ENCODE measurements at regions not wholly inside any gene's neighbourhood (a gene's known extent, or its start where the extent isn't known, plus 50 kb on each side); places are given as distances from the start of the nearest gene placed in this dataset.
"Not testable (repeated sequence)": the region's sequence is repeated elsewhere in the genome, so short reads cannot be mapped to it uniquely, and the experiment has no call there.

DNA sequence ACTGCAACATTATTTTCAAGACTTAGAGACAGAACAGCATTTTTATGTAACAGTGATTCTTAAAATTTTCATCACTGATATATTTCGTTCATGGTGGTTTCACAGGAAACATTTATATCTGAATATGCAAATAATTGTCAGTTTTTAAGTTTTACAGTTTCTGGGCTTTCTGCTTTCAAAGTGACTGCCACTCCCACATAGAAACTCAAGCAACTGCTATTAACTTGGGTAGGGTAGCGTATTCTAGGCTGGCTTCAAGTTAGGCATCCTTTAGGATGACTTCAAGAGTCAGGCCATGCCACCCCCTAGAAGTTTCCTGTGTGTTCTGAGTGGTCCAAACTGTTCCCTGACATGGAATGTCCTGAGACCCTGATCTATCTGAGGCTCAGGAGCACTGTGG lies 123.6 kb upstream of the TSPAN8 start:
- no peak for TF ChIP-seq ZFX (IDR thresholded peaks at IDR 0.05; ENCODE audit: borderline replicate concordance)
- TF ChIP-seq, protein P1, sequence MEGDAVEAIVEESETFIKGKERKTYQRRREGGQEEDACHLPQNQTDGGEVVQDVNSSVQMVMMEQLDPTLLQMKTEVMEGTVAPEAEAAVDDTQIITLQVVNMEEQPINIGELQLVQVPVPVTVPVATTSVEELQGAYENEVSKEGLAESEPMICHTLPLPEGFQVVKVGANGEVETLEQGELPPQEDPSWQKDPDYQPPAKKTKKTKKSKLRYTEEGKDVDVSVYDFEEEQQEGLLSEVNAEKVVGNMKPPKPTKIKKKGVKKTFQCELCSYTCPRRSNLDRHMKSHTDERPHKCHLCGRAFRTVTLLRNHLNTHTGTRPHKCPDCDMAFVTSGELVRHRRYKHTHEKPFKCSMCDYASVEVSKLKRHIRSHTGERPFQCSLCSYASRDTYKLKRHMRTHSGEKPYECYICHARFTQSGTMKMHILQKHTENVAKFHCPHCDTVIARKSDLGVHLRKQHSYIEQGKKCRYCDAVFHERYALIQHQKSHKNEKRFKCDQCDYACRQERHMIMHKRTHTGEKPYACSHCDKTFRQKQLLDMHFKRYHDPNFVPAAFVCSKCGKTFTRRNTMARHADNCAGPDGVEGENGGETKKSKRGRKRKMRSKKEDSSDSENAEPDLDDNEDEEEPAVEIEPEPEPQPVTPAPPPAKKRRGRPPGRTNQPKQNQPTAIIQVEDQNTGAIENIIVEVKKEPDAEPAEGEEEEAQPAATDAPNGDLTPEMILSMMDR (IDR thresholded peaks at IDR 0.05): no peak
- H3K27ac ChIP-seq: no peak overlapping the region

DNA sequence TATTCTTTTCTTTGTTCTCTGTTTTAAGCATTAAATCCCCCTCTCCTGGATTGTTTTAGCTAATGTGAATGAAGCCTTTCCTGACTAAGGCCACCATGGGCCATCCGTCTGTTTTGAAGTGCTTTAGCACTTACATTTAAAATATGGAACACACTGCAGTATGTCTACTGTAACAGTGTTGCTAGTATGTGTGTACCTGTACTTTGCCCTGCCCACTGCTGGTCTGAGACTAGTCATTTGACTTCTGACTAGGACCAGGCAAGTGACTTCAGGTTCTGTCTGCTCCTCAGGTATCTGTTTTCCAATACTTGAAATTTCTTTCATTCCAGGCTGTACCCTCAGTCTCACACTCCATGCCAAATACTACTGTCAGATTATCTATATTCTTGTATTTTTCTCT lies 120.1 kb upstream of the TSPAN8 start:
- H3K27ac ChIP-seq: no peak overlapping the region
- no peak for TF ChIP-seq ZFX (IDR thresholded peaks at IDR 0.05; ENCODE audit: borderline replicate concordance)
- TF ChIP-seq, protein P1 (IDR thresholded peaks at IDR 0.05): no peak

DNA sequence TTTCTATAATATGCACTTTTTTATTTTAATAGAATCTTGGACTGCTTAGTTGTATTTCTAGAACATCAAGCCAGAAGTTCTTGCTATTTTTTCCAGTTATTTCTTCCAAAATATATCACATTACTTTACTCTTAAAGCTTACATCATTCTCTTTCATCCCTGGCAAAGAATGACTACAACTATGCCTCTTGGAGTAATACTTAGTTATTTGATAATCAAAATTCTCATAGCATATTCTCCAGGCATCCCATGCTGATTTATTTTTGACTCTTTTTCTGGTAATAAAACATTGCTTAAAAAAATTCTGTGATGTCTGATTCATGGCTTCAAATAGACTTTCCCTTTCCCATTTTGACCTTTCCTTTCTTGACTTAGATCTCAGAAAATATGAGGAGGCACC lies 118.7 kb upstream of the TSPAN8 start:
- no peak overlapping the region for H3K27ac ChIP-seq
- TF ChIP-seq ZFX (IDR thresholded peaks at IDR 0.05; ENCODE audit: borderline replicate concordance): no peak
- TF ChIP-seq, protein P1 (IDR thresholded peaks at IDR 0.05): no peak

DNA sequence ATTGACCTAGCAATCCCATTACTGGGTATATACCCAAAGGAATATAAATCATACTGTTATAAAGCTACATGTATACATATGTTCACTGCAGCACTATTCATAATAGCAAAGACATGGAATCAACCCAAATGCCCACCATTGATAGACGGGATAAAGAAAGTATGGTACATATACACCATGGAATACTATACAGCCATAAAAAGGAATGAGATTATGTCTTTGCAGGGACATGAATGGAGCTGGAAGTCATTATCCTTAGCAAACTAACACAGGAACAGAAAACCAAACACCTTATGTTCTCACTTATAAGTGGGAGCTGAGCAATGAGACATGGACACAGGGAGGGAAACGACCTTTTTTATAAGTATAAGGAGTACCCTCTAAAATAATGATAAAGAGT lies 113.0 kb upstream of the TSPAN8 start:
- not testable (repeated sequence) for H3K27ac ChIP-seq

DNA sequence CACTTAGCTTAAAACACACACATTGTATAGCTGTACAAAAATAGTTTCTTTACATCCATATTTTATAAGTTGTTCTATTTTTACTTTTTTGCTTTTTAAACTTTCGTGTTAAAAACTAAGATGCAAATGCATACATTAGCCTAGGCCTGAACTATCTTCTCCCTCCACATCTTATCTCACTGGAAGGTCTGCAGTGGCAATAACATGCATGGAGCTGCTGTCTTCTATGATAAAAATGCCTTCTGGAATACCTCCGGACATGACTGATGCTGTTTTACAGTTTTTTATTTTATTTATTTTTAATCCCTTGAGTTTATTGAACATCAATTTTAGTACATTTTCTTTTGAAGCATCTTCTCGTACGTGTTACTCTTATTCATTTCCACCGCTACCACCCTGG lies 112.3 kb upstream of the TSPAN8 start:
- TF ChIP-seq, protein P1 (IDR thresholded peaks at IDR 0.05): no peak
- H3K27ac ChIP-seq: no peak overlapping the region

DNA sequence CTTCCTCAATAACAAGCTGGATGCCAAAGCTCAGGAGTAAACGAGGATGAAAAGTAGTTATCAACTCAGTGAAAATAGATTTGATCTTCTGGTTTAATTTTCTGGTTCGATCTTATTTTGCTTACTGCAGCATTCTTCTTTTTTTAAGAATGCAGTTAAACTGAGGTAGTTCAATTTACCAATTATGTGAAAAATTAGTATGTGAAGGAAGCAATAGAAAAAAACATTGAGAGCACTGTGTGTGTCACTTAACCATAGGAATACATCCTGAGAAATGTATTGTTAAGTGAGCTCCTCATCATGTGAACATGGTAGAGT lies 111.4 kb upstream of the TSPAN8 start:
- no peak overlapping the region for H3K27ac ChIP-seq

DNA sequence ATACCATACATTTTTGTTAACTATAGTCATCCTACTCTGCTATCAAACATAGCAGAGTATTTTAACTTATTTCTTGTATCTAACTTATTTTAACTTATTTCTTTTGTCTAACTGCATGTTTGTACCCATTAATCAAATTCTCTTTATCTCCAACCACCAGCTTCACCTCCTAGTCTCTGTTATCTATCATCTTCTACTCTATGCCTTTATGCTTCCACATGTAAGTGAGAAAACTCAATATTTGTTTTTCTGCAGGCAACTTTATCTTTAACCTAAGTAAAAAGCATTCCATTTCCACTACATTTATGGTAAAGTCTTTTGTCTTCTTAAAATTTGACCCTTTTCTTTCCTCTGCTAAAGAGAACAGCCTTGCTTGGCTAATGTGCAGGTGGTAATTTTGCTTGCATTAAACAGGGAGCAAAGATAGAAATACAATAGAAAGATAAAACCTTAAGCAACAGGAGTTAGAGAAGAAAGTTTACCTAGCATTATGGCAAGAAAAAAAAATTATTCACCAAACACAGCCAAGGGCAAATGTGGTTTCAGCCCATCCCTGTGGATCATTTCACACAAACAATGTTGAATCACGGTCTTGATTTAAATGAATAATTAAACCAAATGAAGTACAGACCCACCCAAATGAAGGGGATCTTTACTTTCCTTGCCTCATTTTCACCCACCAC lies 110.9 kb upstream of the TSPAN8 start:
- TF ChIP-seq, protein P1 (IDR thresholded peaks at IDR 0.05): no peak
- no peak for TF ChIP-seq ZFX (IDR thresholded peaks at IDR 0.05; ENCODE audit: borderline replicate concordance)
- H3K27ac ChIP-seq: no peak overlapping the region

More for the DNA sequence above, 111.4 kb upstream of the TSPAN8 start:
- no peak for TF ChIP-seq ZFX (IDR thresholded peaks at IDR 0.05; ENCODE audit: borderline replicate concordance)

DNA sequence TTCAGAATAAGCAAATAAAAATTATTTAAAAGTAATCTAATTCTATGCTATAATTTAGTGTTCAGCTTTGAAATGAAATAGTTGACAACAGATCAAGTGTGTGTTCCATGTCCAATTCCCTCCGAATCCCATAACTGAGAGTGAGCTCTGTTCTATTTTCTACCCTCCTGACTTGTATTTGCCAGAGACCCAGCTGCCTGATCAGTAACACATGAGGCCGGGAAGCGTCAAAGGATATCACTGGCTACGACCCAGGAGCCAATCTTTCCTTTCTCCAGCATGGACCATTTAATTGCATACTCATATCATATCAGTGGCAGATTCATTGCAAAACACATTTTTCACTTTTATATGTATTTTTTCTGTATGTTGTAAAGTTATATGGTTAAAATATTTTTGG lies 108.8 kb upstream of the TSPAN8 start:
- no peak for TF ChIP-seq ZFX (IDR thresholded peaks at IDR 0.05; ENCODE audit: borderline replicate concordance)
- TF ChIP-seq, protein P1 (IDR thresholded peaks at IDR 0.05): no peak
- no peak overlapping the region for H3K27ac ChIP-seq

DNA sequence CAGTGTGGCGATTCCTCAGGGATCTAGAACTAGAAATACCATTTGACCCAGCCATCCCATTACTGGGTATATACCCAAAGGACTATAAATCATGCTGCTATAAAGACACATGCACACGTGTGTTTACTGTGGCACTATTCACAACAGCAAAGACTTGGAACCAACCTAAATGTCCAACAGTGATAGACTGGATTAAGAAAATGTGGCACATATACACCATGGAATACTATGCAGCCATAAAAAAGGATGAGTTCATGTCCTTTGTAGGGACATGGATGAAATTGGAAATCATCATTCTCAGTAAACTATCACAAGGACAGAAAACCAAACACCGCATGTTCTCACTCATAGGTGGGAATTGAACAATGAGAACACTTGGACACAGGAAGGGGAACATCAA lies 107.9 kb upstream of the TSPAN8 start:
- H3K27ac ChIP-seq: not testable (repeated sequence)

All from 22Rv1 (cell line).